H9 (cell line): ENCODE measurements at regions not wholly inside any gene's neighbourhood (a gene's known extent, or its start where the extent isn't known, plus 50 kb on each side); places are given as distances from the start of the nearest gene placed in this dataset.

Experiments
- DNase-seq: peaks from one replicate; pipeline ENCODE4 v3.0.0-alpha.2; 2017
- H2AFZ ChIP-seq: one replicate; pipeline ENCODE4 v1.6.1; 2013; ENCODE audit warnings: mild to moderate bottlenecking, low read length, control low read depth, moderate library complexity
- H2AK5ac ChIP-seq: 2 replicates; pipeline ENCODE4 v1.6.1; 2013; ENCODE audit warnings: low read length, control low read depth, mixed read lengths; ENCODE audit not compliant: insufficient read length
- H2BK120ac ChIP-seq: one replicate; pipeline ENCODE4 v1.6.1; 2013; ENCODE audit warnings: low read depth, mild to moderate bottlenecking, low read length, control low read depth, inconsistent platforms; ENCODE audit not compliant: poor library complexity, severe bottlenecking
- H2BK12ac ChIP-seq: 2 replicates; pipeline ENCODE4 v1.6.1; 2013; ENCODE audit warnings: low read length, control low read depth, mixed read lengths, low read depth; ENCODE audit not compliant: insufficient read length
- H2BK15ac ChIP-seq: 2 replicates; pipeline ENCODE4 v1.6.1; 2013; ENCODE audit warnings: low read depth, low read length, control low read depth
- H2BK20ac ChIP-seq: one replicate; pipeline ENCODE4 v1.6.1; 2013; ENCODE audit warnings: low read depth, mild to moderate bottlenecking, low read length, control low read depth, inconsistent platforms; ENCODE audit not compliant: poor library complexity, severe bottlenecking
- H2BK5ac ChIP-seq: 2 replicates; pipeline ENCODE4 v1.6.1; 2013; ENCODE audit warnings: low read length, control low read depth, mixed read lengths; ENCODE audit not compliant: insufficient read length
- H3K14ac ChIP-seq: 2 replicates; pipeline ENCODE4 v1.6.1; 2013; ENCODE audit warnings: low read length, control low read depth; ENCODE audit not compliant: insufficient read depth
- H3K18ac ChIP-seq: 2 replicates; pipeline ENCODE4 v1.6.1; 2013; ENCODE audit warnings: low read depth, mild to moderate bottlenecking, mixed read lengths, low read length, control low read depth; ENCODE audit not compliant: insufficient read length
- H3K23ac ChIP-seq: 2 replicates; pipeline ENCODE4 v1.6.1; 2013; ENCODE audit warnings: low read length, control low read depth, mixed read lengths, low read depth; ENCODE audit not compliant: insufficient read length
- H3K23me2 ChIP-seq: 2 replicates; pipeline ENCODE4 v1.6.1; 2013; ENCODE audit warnings: low read depth, mild to moderate bottlenecking, mixed read lengths, low read length, control low read depth; ENCODE audit not compliant: insufficient read length, poor library complexity, severe bottlenecking
- H3K27ac ChIP-seq: 2 replicates; pipeline ENCODE4 v1.5.1; 2013; ENCODE audit warnings: low read length, control low read depth, mixed read lengths, low read depth; ENCODE audit not compliant: insufficient read length
- H3K27me3 ChIP-seq: 2 replicates; pipeline ENCODE4 v1.6.1; 2013; ENCODE audit warnings: low read length, control low read depth, inconsistent platforms; ENCODE audit not compliant: insufficient read depth
- H3K4ac ChIP-seq: 2 replicates; pipeline ENCODE4 v1.6.1; 2013; ENCODE audit warnings: low read depth, mild to moderate bottlenecking, control low read depth, inconsistent platforms, low read length, moderate library complexity
- H3K4me1 ChIP-seq: 2 replicates; pipeline ENCODE4 v1.6.1; 2013; ENCODE audit warnings: low read length, control low read depth, inconsistent platforms; ENCODE audit not compliant: insufficient read depth
- H3K4me2 ChIP-seq: 2 replicates; pipeline ENCODE4 v1.6.1; 2013; ENCODE audit warnings: low read length, control low read depth, mixed read lengths; ENCODE audit not compliant: insufficient read length, insufficient read depth
- H3K56ac ChIP-seq: 2 replicates; pipeline ENCODE4 v1.6.1; 2013; ENCODE audit warnings: low read depth, mild to moderate bottlenecking, mixed read lengths, low read length, control low read depth; ENCODE audit not compliant: insufficient read length
- H3K79me1 ChIP-seq: 2 replicates; pipeline ENCODE4 v1.6.1; 2013; ENCODE audit warnings: low read depth, mild to moderate bottlenecking, moderate library complexity, low read length, control low read depth, inconsistent platforms; ENCODE audit not compliant: insufficient read depth, poor library complexity, severe bottlenecking
- H3K79me2 ChIP-seq: 2 replicates; pipeline ENCODE4 v1.6.1; 2013; ENCODE audit warnings: low read length, control low read depth, inconsistent platforms; ENCODE audit not compliant: insufficient read depth
- H3K9ac ChIP-seq: 2 replicates; pipeline ENCODE4 v1.6.1; 2013; ENCODE audit warnings: low read length, control low read depth, mixed read lengths; ENCODE audit not compliant: insufficient read length; ENCODE audit errors: extremely low read depth
- H3K9me3 ChIP-seq: one replicate; pipeline ENCODE4 v1.6.1; 2013; ENCODE audit warnings: low read depth, low read length, inconsistent platforms; ENCODE audit not compliant: control insufficient read depth
- H3T11ph ChIP-seq: one replicate; pipeline ENCODE4 v1.6.1; 2013; ENCODE audit warnings: mild to moderate bottlenecking, low read length, control low read depth, inconsistent platforms
- H4K20me1 ChIP-seq: one replicate; pipeline ENCODE4 v1.6.1; 2013; ENCODE audit not compliant: control insufficient read depth, insufficient read length, insufficient read depth
- H4K5ac ChIP-seq: 2 replicates; pipeline ENCODE4 v1.6.1; 2013; ENCODE audit warnings: low read depth, mild to moderate bottlenecking, mixed read lengths, low read length, control low read depth; ENCODE audit not compliant: insufficient read length
- H4K8ac ChIP-seq: replicated peaks from 2 replicates; pipeline ENCODE4 v1.6.1; 2013; ENCODE audit warnings: low read length, control low read depth, mixed read lengths, low read depth; ENCODE audit not compliant: insufficient read length
- H4K91ac ChIP-seq: 2 replicates; pipeline ENCODE4 v1.6.1; 2013; ENCODE audit warnings: low read depth, mild to moderate bottlenecking, moderate library complexity, mixed read lengths, low read length, control low read depth; ENCODE audit not compliant: insufficient read length
- H3K27ac Mint-ChIP-seq, 3 experiments: 2 replicates in 2 of 3; 3 replicates in 1 of 3; pipeline ENCODE4 v1.8.0; 2020 to 2021; ENCODE audit warnings: mixed read lengths in 3 of 3, mild to moderate bottlenecking in 1 of 3, moderate library complexity in 1 of 3
- H3K27me3 Mint-ChIP-seq: 2 replicates; pipeline ENCODE4 v1.8.0; 2021; ENCODE audit warnings: low read depth, mild to moderate bottlenecking, moderate library complexity, mixed read lengths
- H3K36me3 Mint-ChIP-seq, 3 experiments: 2 replicates in 2 of 3; 3 replicates in 1 of 3; pipeline ENCODE4 v1.8.0; 2020 to 2021; ENCODE audit warnings: low read depth in 3 of 3, mixed read lengths in 3 of 3; ENCODE audit not compliant: insufficient read depth in 1 of 3
- H3K4me1 Mint-ChIP-seq, 2 experiments: 2 replicates each; pipeline ENCODE4 v1.8.0; 2020; ENCODE audit warnings: mixed read lengths in 2 of 2
- H3K4me3 Mint-ChIP-seq, 2 experiments: 2 replicates in 1 of 2; 3 replicates in 1 of 2; pipeline ENCODE4 v1.8.0; 2020 to 2021; ENCODE audit warnings: mild to moderate bottlenecking in 2 of 2, mixed read lengths in 2 of 2, moderate library complexity in 1 of 2
- H3K9me3 Mint-ChIP-seq, 2 experiments: 2 replicates in 1 of 2; 3 replicates in 1 of 2; pipeline ENCODE4 v1.8.0; 2020; ENCODE audit warnings: mild to moderate bottlenecking in 2 of 2, mixed read lengths in 2 of 2, moderate library complexity in 1 of 2
- CTCF ChIP-seq: fragments of 200-600 bp; sonication (generic); conservative IDR thresholded peaks from 3 replicates; pipeline ENCODE4 v1.8.0; 2021; ENCODE audit warnings: antibody characterized with exemption, mild to moderate bottlenecking
- WGBS: extraction: QIAGEN DNeasy Blood & Tissue Kit; methylation state at CpG from one replicate; pipeline ENCODE4 v1.1.7; 2013; ENCODE audit warnings: missing lambda C conversion rate, low lambda C conversion rate, mixed read lengths; ENCODE audit not compliant: insufficient read length; ENCODE audit errors: extremely low coverage; 5-methylcytosine and 5-hydroxymethylcytosine counted together

- no peaks in the 10 kb centered on the region for H3K23me2 ChIP-seq
- no peaks in the 10 kb centered on the region for H3K79me1 ChIP-seq
- H2AFZ ChIP-seq, result no peak overlapping the region
- TF ChIP-seq CTCF, result no peak
- no peak overlapping the region for H3K27ac ChIP-seq
- H4K91ac ChIP-seq, result no peak overlapping the region
- Mint-ChIP-seq H3K27me3 (no peaks in the 10 kb centered on the region; the same call in 1 of the 2 replicates), H3K27ac (no peak overlapping the region), H3K36me3 (peaks cover 0 to 7% (median 2%) of the 10 kb centered on the region in 3 experiments; a peak in 2 of 7 replicates), H3K9me3 (peaks cover 21 to 27% of the 10 kb centered on the region in 2 experiments; a peak in 4 of 5 replicates), H3K4me3 (no peak overlapping the region), H3K4me1 (no peaks in the 10 kb centered on the region)
- no peak overlapping the region for H3K9ac ChIP-seq
- H2BK120ac ChIP-seq, result no peak overlapping the region
- no peaks in the 10 kb centered on the region for H3K9me3 ChIP-seq
- no peaks in the 10 kb centered on the region for H3K27me3 ChIP-seq
- H4K20me1 ChIP-seq, result no peaks in the 10 kb centered on the region
- no peak overlapping the region for H2BK12ac ChIP-seq
- H3K79me2 ChIP-seq, result no peaks in the 10 kb centered on the region
- no peak overlapping the region for H3K14ac ChIP-seq
- no peak overlapping the region for H2AK5ac ChIP-seq
- no peak overlapping the region for H3K4me2 ChIP-seq
- H3K4me1 ChIP-seq, result no peaks in the 10 kb centered on the region
- H2BK15ac ChIP-seq, result no peak overlapping the region
- no peak overlapping the region for H3K23ac ChIP-seq
- DNase-seq, result no peak
- H3K56ac ChIP-seq, result no peak overlapping the region
- H3K4ac ChIP-seq, result no peak overlapping the region
- no peak overlapping the region for H2BK20ac ChIP-seq
- H3T11ph ChIP-seq, result no peak overlapping the region
- peak overlapping the region; percentile 17 for H4K5ac ChIP-seq
- no peak overlapping the region for H3K18ac ChIP-seq
- H2BK5ac ChIP-seq, result no peak overlapping the region
- no peak overlapping the region for H4K8ac ChIP-seq
- no CpG with 5 or more reads among the region's 6 CpGs for WGBS
Measured at GRCh38 chr16:26838931-26839330, 227.8 kb upstream of the C16orf82 start.
